ENCODE measurements at regions not wholly inside any gene's neighbourhood (a gene's known extent, or its start where the extent isn't known, plus 50 kb on each side); places are given as distances from the start of the nearest gene placed in this dataset.

DNA sequence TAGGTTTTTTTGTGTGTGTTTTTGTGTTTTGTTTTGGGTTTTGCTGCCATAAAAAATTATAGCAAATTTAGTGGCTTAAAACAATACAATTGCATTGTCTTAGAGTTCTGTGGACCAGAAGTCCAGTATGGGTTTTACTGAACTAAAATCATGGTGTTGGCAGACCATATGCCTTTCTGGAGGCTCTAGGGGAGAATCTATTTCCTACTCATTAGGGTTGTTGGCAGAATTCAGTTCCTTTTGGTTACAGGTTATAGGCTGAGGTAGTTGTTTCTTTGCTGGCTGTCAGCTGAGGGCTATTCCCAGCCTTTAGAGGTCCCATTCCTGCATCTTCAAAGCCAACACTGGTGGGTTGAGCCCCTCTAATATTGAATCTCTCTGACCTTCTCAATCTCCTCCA lies 181.3 kb downstream of the IBTK start:
- H3K56ac ChIP-seq (replicated peaks; ENCODE audit: insufficient read length, low read depth, low read length): no peak overlapping the region
- no peak overlapping the region for H3K18ac ChIP-seq (ENCODE audit: extremely low read depth, low read length)
- no peak overlapping the region; the same call in 1 of the 2 replicates for H2AFZ ChIP-seq (ENCODE audit: low read length)
- FAIRE-seq (no peak), DNase-seq (ENCODE audit: low read depth in 1 of 2, low spot score in 2 of 2) (no peak)
- no peaks in the 10 kb centered on the region for H3K9me3 ChIP-seq (ENCODE audit: insufficient read depth in 2 of 2, low read depth in 1 of 2, low read length in 1 of 2)
- no peak overlapping the region for H3K23ac ChIP-seq (ENCODE audit: insufficient read length)
- no peaks in the 10 kb centered on the region for H3K4me1 ChIP-seq (replicated peaks in 1 of 4; ENCODE audit: control insufficient read depth in 3 of 4, insufficient read depth in 4 of 4, low read length in 3 of 4)
- no peak overlapping the region for H3K27ac ChIP-seq (ENCODE audit: low read depth, low read length)
- no peaks in the 10 kb centered on the region for H3K79me1 ChIP-seq (ENCODE audit: low read depth, low read length)
- POLR2A ChIA-PET (ENCODE audit: partially characterized antibody): no interaction called here
- H2AK5ac ChIP-seq (ENCODE audit: low read depth, low read length): no peak overlapping the region
- CTCF ChIA-PET (ENCODE audit: partially characterized antibody): no interaction called here
- no peak overlapping the region for H2BK12ac ChIP-seq (ENCODE audit: low read depth, low read length)
- H4K8ac ChIP-seq (ENCODE audit: extremely low read depth, insufficient read depth, low read length): no peak overlapping the region
- H4K20me1 ChIP-seq (replicated peaks in 1 of 2; ENCODE audit: control insufficient read depth in 1 of 2, insufficient read depth in 2 of 2, low read length in 2 of 2): no peaks in the 10 kb centered on the region
- H3K36me3 ChIP-seq (ENCODE audit: control insufficient read depth in 2 of 4, insufficient read depth in 4 of 4, low read length in 3 of 4): no peaks in the 10 kb centered on the region
- H2BK20ac ChIP-seq (ENCODE audit: low read length): no peak overlapping the region
- H4K5ac ChIP-seq (ENCODE audit: insufficient read length, low read depth, low read length): no peak overlapping the region
- no peak overlapping the region for H3K4ac ChIP-seq (replicated peaks; ENCODE audit: insufficient read length, low read depth, low read length)
- no peak overlapping the region for H2BK120ac ChIP-seq (replicated peaks; ENCODE audit: low read depth, low read length)
- no peak overlapping the region for H3K14ac ChIP-seq (ENCODE audit: insufficient read length)
- no peak overlapping the region for H3K9ac ChIP-seq (replicated peaks in 1 of 4; ENCODE audit: extremely low read depth in 1 of 4, low read depth in 3 of 4, low read length in 3 of 4)
- no peak overlapping the region for H3K4me3 ChIP-seq (ENCODE audit: extremely low read depth in 1 of 4, insufficient read depth in 2 of 4, low read depth in 3 of 4, low read length in 4 of 4)
- H2BK15ac ChIP-seq (ENCODE audit: low read length): no peak overlapping the region
- no peak overlapping the region for H4K91ac ChIP-seq (replicated peaks; ENCODE audit: insufficient read length, low read length)
- peaks cover 0 to 1% (median 0%) of the 10 kb centered on the region in 4 experiments; a peak in 1 of 7 replicates for H3K27me3 ChIP-seq (replicated peaks in 1 of 4; ENCODE audit: control insufficient read depth in 3 of 4, extremely low read depth in 1 of 4, insufficient read depth in 3 of 4, low read length in 3 of 4)
- H2BK5ac ChIP-seq (ENCODE audit: low read depth, low read length): no peak overlapping the region
- no peaks in the 10 kb centered on the region for H3K23me2 ChIP-seq (ENCODE audit: low read depth, low read length)
- no peak overlapping the region for H3K4me2 ChIP-seq (ENCODE audit: insufficient read depth in 1 of 2, low read depth in 2 of 2, low read length in 2 of 2)
- H3K79me2 ChIP-seq (ENCODE audit: control insufficient read depth in 1 of 2, insufficient read depth in 2 of 2, low read length in 2 of 2): no peaks in the 10 kb centered on the region
- TF ChIP-seq RXRA (IDR thresholded peaks at IDR 0.05; ENCODE audit: insufficient read depth, low read depth, low read length) (no peak), CEBPB (IDR thresholded peaks at IDR 0.05; ENCODE audit: low read depth, low read length) (no peak), RAD21 (IDR thresholded peaks at IDR 0.05 in 1 of 2, conservative IDR thresholded peaks at IDR 0.05 in 1 of 2; ENCODE audit: low read depth in 2 of 2, low read length in 2 of 2) (no peak), CREB1 (IDR thresholded peaks at IDR 0.05) (no peak), RBBP5 (IDR thresholded peaks at IDR 0.05; ENCODE audit: borderline replicate concordance, low read depth, low read length) (no peak), POU5F1 (IDR thresholded peaks at IDR 0.05; ENCODE audit: low read depth, low read length) (no peak), POLR2AphosphoS5 (IDR thresholded peaks at IDR 0.05; ENCODE audit: low read depth, low read length) (no peak), SIRT6 (IDR thresholded peaks at IDR 0.05; ENCODE audit: low read length) (no peak), ZNF274 (IDR thresholded peaks at IDR 0.05; ENCODE audit: borderline replicate concordance, extremely low read depth, low read length) (no peak), EZH2 (IDR thresholded peaks at IDR 0.05; ENCODE audit: low read depth, low read length, severe bottlenecking) (no peak), SUZ12 (IDR thresholded peaks at IDR 0.05; ENCODE audit: low read length) (no peak), RFX5 (IDR thresholded peaks at IDR 0.05; ENCODE audit: borderline replicate concordance, low read depth, low read length) (no peak), BACH1 (IDR thresholded peaks at IDR 0.05; ENCODE audit: low read length) (no peak), SP2 (IDR thresholded peaks at IDR 0.05; ENCODE audit: low read length) (no peak), NRF1 (IDR thresholded peaks at IDR 0.05; ENCODE audit: low read depth, low read length) (no peak), TCF12 (IDR thresholded peaks at IDR 0.05; ENCODE audit: low read depth, low read length) (no peak), TEAD4 (IDR thresholded peaks at IDR 0.05; ENCODE audit: low read depth, low read length) (no peak), POLR2A (IDR thresholded peaks at IDR 0.05; ENCODE audit: control extremely low read depth in 1 of 2, low read depth in 2 of 2, low read length in 2 of 2) (no peak), TAF7 (optimal IDR thresholded peaks at IDR 0.05; ENCODE audit: borderline replicate concordance, low read depth, low read length) (no peak)

Measured in H1 (cell line).